Type B pancreatic cell (in vitro differentiated cells): ENCODE measurements at regions not wholly inside any gene's neighbourhood (a gene's known extent, or its start where the extent isn't known, plus 50 kb on each side); places are given as distances from the start of the nearest gene placed in this dataset.

Experiments
- DNase-seq: peaks from one replicate; pipeline ENCODE4 v3.0.0; 2021; ENCODE audit warnings: mixed read lengths; ENCODE audit not compliant: unreplicated experiment; ENCODE audit errors: extremely low spot score
- H3K27ac Mint-ChIP-seq: 2 replicates; pipeline ENCODE4 v1.8.0; 2021; ENCODE audit warnings: mild to moderate bottlenecking, mixed read lengths
- H3K27me3 Mint-ChIP-seq: 2 replicates; pipeline ENCODE4 v1.8.0; 2021; ENCODE audit warnings: mixed read lengths
- H3K36me3 Mint-ChIP-seq: 2 replicates; pipeline ENCODE4 v1.8.0; 2021; ENCODE audit warnings: mixed read lengths
- H3K4me1 Mint-ChIP-seq: one replicate; pipeline ENCODE4 v1.8.0; 2021; ENCODE audit warnings: mixed read lengths; ENCODE audit not compliant: unreplicated experiment
- H3K4me3 Mint-ChIP-seq: 2 replicates; pipeline ENCODE4 v1.8.0; 2021; ENCODE audit warnings: mild to moderate bottlenecking, mixed read lengths
- H3K9me3 Mint-ChIP-seq: 2 replicates; pipeline ENCODE4 v1.8.0; 2021; ENCODE audit warnings: mixed read lengths
- CTCF ChIP-seq: fragments of 200-600 bp; sonication (generic); conservative IDR thresholded peaks from 2 replicates; pipeline ENCODE4 v1.5.0; 2021; ENCODE audit warnings: antibody characterized with exemption, mild to moderate bottlenecking

- no peak overlapping the region for H3K4me3 Mint-ChIP-seq
- TF ChIP-seq CTCF = no peak
- no peaks in the 10 kb centered on the region for H3K9me3 Mint-ChIP-seq
- no peak overlapping the region for H3K27ac Mint-ChIP-seq
- no peak for DNase-seq
- no peaks in the 10 kb centered on the region for H3K4me1 Mint-ChIP-seq
- H3K36me3 Mint-ChIP-seq = no peaks in the 10 kb centered on the region
- peaks cover 9% of the 10 kb centered on the region for H3K27me3 Mint-ChIP-seq
Measured at GRCh38 chr1:213423605-213424004, 372.6 kb downstream of the RPS6KC1 start.

GRCh38 chr1:213425376-213426030, 374.5 kb downstream of the RPS6KC1 start:
- no peak overlapping the region for H3K27ac Mint-ChIP-seq
- no peaks in the 10 kb centered on the region for H3K4me1 Mint-ChIP-seq
- no peaks in the 10 kb centered on the region for H3K36me3 Mint-ChIP-seq
- H3K9me3 Mint-ChIP-seq = no peaks in the 10 kb centered on the region
- H3K27me3 Mint-ChIP-seq = peaks cover 5% of the 10 kb centered on the region
- TF ChIP-seq CTCF = no peak
- no peak overlapping the region for H3K4me3 Mint-ChIP-seq
- DNase-seq = no peak

GRCh38 chr1:213429642-213430041, 378.6 kb downstream of the RPS6KC1 start:
- no peaks in the 10 kb centered on the region for H3K36me3 Mint-ChIP-seq
- DNase-seq = no peak
- no peak overlapping the region for H3K4me3 Mint-ChIP-seq
- H3K27ac Mint-ChIP-seq = no peak overlapping the region
- no peaks in the 10 kb centered on the region for H3K27me3 Mint-ChIP-seq
- H3K4me1 Mint-ChIP-seq = no peaks in the 10 kb centered on the region
- no peaks in the 10 kb centered on the region for H3K9me3 Mint-ChIP-seq
- no peak for TF ChIP-seq CTCF

- H3K27me3 Mint-ChIP-seq = no peaks in the 10 kb centered on the region
- no peak for DNase-seq
- H3K36me3 Mint-ChIP-seq = no peaks in the 10 kb centered on the region
- no peak overlapping the region for H3K4me3 Mint-ChIP-seq
- peaks cover 6% of the 10 kb centered on the region for H3K9me3 Mint-ChIP-seq
- no peak for TF ChIP-seq CTCF
- H3K27ac Mint-ChIP-seq = no peak overlapping the region
- H3K4me1 Mint-ChIP-seq = no peaks in the 10 kb centered on the region
Measured at GRCh38 chr1:213435715-213436114, 384.7 kb downstream of the RPS6KC1 start.

GRCh38 chr1:213438339-213438738, 387.3 kb downstream of the RPS6KC1 start:
- TF ChIP-seq CTCF = no peak
- no peaks in the 10 kb centered on the region for H3K4me1 Mint-ChIP-seq
- no peaks in the 10 kb centered on the region for H3K27me3 Mint-ChIP-seq
- H3K27ac Mint-ChIP-seq = no peak overlapping the region
- no peak for DNase-seq
- no peaks in the 10 kb centered on the region for H3K36me3 Mint-ChIP-seq
- H3K4me3 Mint-ChIP-seq = no peak overlapping the region
- peaks cover 6% of the 10 kb centered on the region for H3K9me3 Mint-ChIP-seq

GRCh38 chr1:213439703-213440102, 388.7 kb downstream of the RPS6KC1 start:
- no peaks in the 10 kb centered on the region for H3K27me3 Mint-ChIP-seq
- peaks cover 6% of the 10 kb centered on the region for H3K9me3 Mint-ChIP-seq
- no peaks in the 10 kb centered on the region for H3K36me3 Mint-ChIP-seq
- no peak for TF ChIP-seq CTCF
- H3K4me1 Mint-ChIP-seq = no peaks in the 10 kb centered on the region
- no peak overlapping the region for H3K27ac Mint-ChIP-seq
- H3K4me3 Mint-ChIP-seq = no peak overlapping the region
- DNase-seq = no peak
